ENCODE measurements at regions not wholly inside any gene's neighbourhood (a gene's known extent, or its start where the extent isn't known, plus 50 kb on each side); places are given as distances from the start of the nearest gene placed in this dataset.

DNA sequence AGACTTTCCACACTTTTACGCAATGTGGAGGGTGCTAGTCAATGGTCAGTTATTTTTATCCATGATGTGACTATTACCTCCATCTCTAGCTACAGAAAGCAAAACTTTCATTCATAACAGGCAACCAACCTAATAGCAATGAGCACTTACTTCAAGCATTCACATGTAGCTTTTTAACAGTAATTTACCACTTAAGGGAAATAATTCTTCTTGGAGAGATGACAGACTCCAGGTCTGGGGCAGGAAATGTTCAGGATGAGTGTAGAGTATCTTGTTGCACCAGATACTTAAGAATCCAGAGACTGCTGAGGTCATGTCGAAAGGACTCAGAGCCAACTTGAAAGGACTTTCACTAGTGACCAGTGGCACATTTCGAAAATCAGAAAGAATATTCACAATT lies 347.6 kb downstream of the CHRM3 start:
- H2AFZ ChIP-seq, result no peak overlapping the region
- H3K9me3 ChIP-seq (ENCODE audit: low read depth), result no peaks in the 10 kb centered on the region
- no peak overlapping the region for H3K4me3 ChIP-seq
- TF ChIP-seq EZH2 (IDR thresholded peaks at IDR 0.05; ENCODE audit: borderline replicate concordance) (no peak), EZH2phosphoT487 (IDR thresholded peaks at IDR 0.05; ENCODE audit: low read depth, severe bottlenecking, unreplicated experiment) (no peak), CTCF (IDR thresholded peaks at IDR 0.05; ENCODE audit: poor library complexity) (no peak)
- no peaks in the 10 kb centered on the region for H3K36me3 ChIP-seq (replicated peaks; ENCODE audit: insufficient read depth, low read depth)
- DNase-seq (ENCODE audit: low spot score), result no peak
- H3K9me2 ChIP-seq (replicated peaks; ENCODE audit: insufficient read depth), result no peaks in the 10 kb centered on the region
- no peaks in the 10 kb centered on the region for H3K27me3 ChIP-seq
- no peaks in the 10 kb centered on the region for H4K20me1 ChIP-seq (ENCODE audit: insufficient read depth, poor library complexity, severe bottlenecking)
- H3K4me1 ChIP-seq (ENCODE audit: insufficient read depth), result no peaks in the 10 kb centered on the region
- H3K27ac ChIP-seq, result peak overlapping the region; percentile 5
- no peaks in the 10 kb centered on the region for H3K79me2 ChIP-seq
- H3K4me2 ChIP-seq, result no peak overlapping the region
- 67% methylated on average over 3 of the region's 3 CpGs for WGBS (ENCODE audit: low lambda C conversion rate, missing lambda C conversion rate)

DNA sequence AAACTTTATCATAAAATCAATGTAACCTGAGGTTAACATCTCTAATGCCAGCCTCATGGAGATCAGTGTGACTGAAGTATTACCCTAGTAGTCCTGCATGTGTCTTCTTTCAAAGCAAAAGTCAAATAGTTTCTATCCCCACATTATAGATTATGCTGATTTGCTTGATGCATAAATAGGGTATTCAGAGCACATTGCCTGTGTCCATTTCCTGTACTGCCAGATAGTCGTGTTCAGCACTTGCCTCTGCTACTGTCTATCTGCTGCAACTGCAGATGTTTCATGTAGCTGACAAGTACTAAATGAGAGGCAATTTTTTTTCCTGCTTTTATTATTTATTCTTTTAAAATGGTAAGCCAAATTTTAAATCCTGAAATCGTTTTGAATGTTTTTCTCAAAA lies 348.7 kb downstream of the CHRM3 start:
- no peaks in the 10 kb centered on the region for H3K36me3 ChIP-seq (replicated peaks; ENCODE audit: insufficient read depth, low read depth)
- no peak overlapping the region for H3K4me2 ChIP-seq
- 54% methylated on average over 2 of the region's 2 CpGs for WGBS (ENCODE audit: low lambda C conversion rate, missing lambda C conversion rate)

GRCh38 chr1:239736479-239736878 lies 350.1 kb downstream of the CHRM3 start:
- 85% methylated on average over 2 of the region's 2 CpGs for WGBS (ENCODE audit: low lambda C conversion rate, missing lambda C conversion rate)

More for the DNA sequence above, 348.7 kb downstream of the CHRM3 start:
- no peaks in the 10 kb centered on the region for H3K4me1 ChIP-seq (ENCODE audit: insufficient read depth)
- H3K79me2 ChIP-seq, result no peaks in the 10 kb centered on the region
- no peaks in the 10 kb centered on the region for H3K9me3 ChIP-seq (ENCODE audit: low read depth)
- no peak overlapping the region for H3K27ac ChIP-seq
- no peak for DNase-seq (ENCODE audit: low spot score)
- no peak overlapping the region for H2AFZ ChIP-seq
- no peaks in the 10 kb centered on the region for H3K9me2 ChIP-seq (replicated peaks; ENCODE audit: insufficient read depth)
- no peaks in the 10 kb centered on the region for H4K20me1 ChIP-seq (ENCODE audit: insufficient read depth, poor library complexity, severe bottlenecking)
- no peak for TF ChIP-seq CTCF (IDR thresholded peaks at IDR 0.05; ENCODE audit: poor library complexity)
- no peak for TF ChIP-seq EZH2 (IDR thresholded peaks at IDR 0.05; ENCODE audit: borderline replicate concordance)
- no peak for TF ChIP-seq EZH2phosphoT487 (IDR thresholded peaks at IDR 0.05; ENCODE audit: low read depth, severe bottlenecking, unreplicated experiment)
- no peaks in the 10 kb centered on the region for H3K27me3 ChIP-seq
- H3K4me3 ChIP-seq, result no peak overlapping the region

More at GRCh38 chr1:239736479-239736878, 350.1 kb downstream of the CHRM3 start:
- Histone ChIP-seq H3K9me3 (ENCODE audit: low read depth) (no peaks in the 10 kb centered on the region), H3K9me2 (replicated peaks; ENCODE audit: insufficient read depth) (no peaks in the 10 kb centered on the region), H3K27me3 (no peaks in the 10 kb centered on the region), H3K4me1 (ENCODE audit: insufficient read depth) (no peaks in the 10 kb centered on the region), H3K4me3 (no peak overlapping the region), H3K36me3 (replicated peaks; ENCODE audit: insufficient read depth, low read depth) (no peaks in the 10 kb centered on the region), H3K27ac (no peak overlapping the region), H3K4me2 (no peak overlapping the region), H4K20me1 (ENCODE audit: insufficient read depth, poor library complexity, severe bottlenecking) (no peaks in the 10 kb centered on the region), H3K79me2 (no peaks in the 10 kb centered on the region), H2AFZ (no peak overlapping the region)
- no peak for TF ChIP-seq CTCF (IDR thresholded peaks at IDR 0.05; ENCODE audit: poor library complexity)
- TF ChIP-seq EZH2phosphoT487 (IDR thresholded peaks at IDR 0.05; ENCODE audit: low read depth, severe bottlenecking, unreplicated experiment), result no peak
- TF ChIP-seq EZH2 (IDR thresholded peaks at IDR 0.05; ENCODE audit: borderline replicate concordance), result no peak
- DNase-seq (ENCODE audit: low spot score), result no peak

Measured in hepatocyte (in vitro differentiated cells).